Endothelial cell of umbilical vein (primary cell): ENCODE measurements at regions not wholly inside any gene's neighbourhood (a gene's known extent, or its start where the extent isn't known, plus 50 kb on each side); places are given as distances from the start of the nearest gene placed in this dataset.

Experiments
- BruUV-seq: library from RNA; stranded (reverse); fragments of 400-500 nt; replicated peaks from 2 replicates; lab custom pipeline; 2021; lab: Mats Ljungman, UMichigan
- CTCF ChIA-PET: fragments of 300-600, 350-600 bp; sonication (Branson Sonifier 250); formaldehyde crosslinking; loops from one replicate; lab custom pipeline; 2021; ENCODE audit warnings: antibody characterized with exemption, inconsistent platforms; lab: Charles Lee
- POLR2A ChIA-PET: fragments of 300-600, 350-600 bp; sonication (Branson Sonifier 250); formaldehyde crosslinking; loops from one replicate; lab custom pipeline; 2021; ENCODE audit warnings: antibody characterized with exemption, inconsistent platforms; lab: Charles Lee
- DNase-seq: peaks from one replicate; pipeline ENCODE4 v3.0.0-alpha.2; 2011; ENCODE audit warnings: low read depth, low spot score
- FAIRE-seq: peaks from 2 replicates; lab custom pipeline; 2011; peaks lifted over from hg19 to GRCh38; lab: Jason Lieb, UNC
- H2AFZ ChIP-seq: 2 replicates; pipeline ENCODE4 v1.6.0; 2012; ENCODE audit warnings: low read depth, low read length, control low read depth, inconsistent platforms
- H3K27ac ChIP-seq: 2 replicates; pipeline ENCODE4 v1.5.1; 2011; ENCODE audit warnings: low read depth, mild to moderate bottlenecking, control low read depth, low read length, moderate library complexity; ENCODE audit not compliant: insufficient read depth
- H3K27me3 ChIP-seq, 2 experiments: 2 replicates each; pipeline versions ENCODE4 v1.6.0 to v1.6.1; 2011; ENCODE audit warnings: low read length in 2 of 2, mixed read lengths in 1 of 2; ENCODE audit not compliant: control insufficient read depth in 2 of 2, insufficient read depth in 2 of 2
- H3K36me3 ChIP-seq, 2 experiments: 2 replicates in 1 of 2; 3 replicates in 1 of 2; pipeline ENCODE4 v1.5.1; 2011; ENCODE audit warnings: low read length in 2 of 2, mild to moderate bottlenecking in 1 of 2, moderate library complexity in 1 of 2; ENCODE audit not compliant: control insufficient read depth in 2 of 2, insufficient read depth in 2 of 2; ENCODE audit errors: extremely low read depth in 1 of 2
- H3K4me1 ChIP-seq: 3 replicates; pipeline ENCODE4 v1.5.1; 2011; ENCODE audit warnings: mild to moderate bottlenecking, low read length; ENCODE audit not compliant: control insufficient read depth, insufficient read depth; ENCODE audit errors: extremely low read depth
- H3K4me2 ChIP-seq: 2 replicates; pipeline ENCODE4 v1.6.1; 2011; ENCODE audit warnings: low read length, control low read depth, mixed read lengths; ENCODE audit not compliant: insufficient read depth
- H3K4me3 ChIP-seq, 3 experiments: fragments of 200-600 bp in 1 of 3; sonication (generic), shearing (Covaris generic) in 1 of 3; replicated peaks in 1 of 3; 2 replicates each; pipeline ENCODE4 v1.5.1; 2011 to 2016; ENCODE audit warnings: control low read depth in 3 of 3, low read length in 3 of 3, mild to moderate bottlenecking in 2 of 3, inconsistent platforms in 1 of 3, low read depth in 1 of 3, moderate library complexity in 1 of 3; ENCODE audit not compliant: insufficient read depth in 1 of 3
- H3K79me2 ChIP-seq: 2 replicates; pipeline ENCODE4 v1.6.0; 2012; ENCODE audit warnings: low read length, inconsistent platforms; ENCODE audit not compliant: control insufficient read depth, insufficient read depth
- H3K9ac ChIP-seq: replicated peaks from 2 replicates; pipeline ENCODE3; 2011; ENCODE audit warnings: low read length, control low read depth; ENCODE audit not compliant: insufficient read depth; ENCODE audit errors: extremely low read depth
- H3K9me1 ChIP-seq: replicated peaks from 3 replicates; pipeline ENCODE4 v1.6.0; 2011; ENCODE audit warnings: mild to moderate bottlenecking, low read length; ENCODE audit not compliant: control insufficient read depth, insufficient read depth; ENCODE audit errors: extremely low read depth
- H3K9me3 ChIP-seq: replicated peaks from 2 replicates; pipeline ENCODE4 v1.5.1; 2012; ENCODE audit warnings: low read length, inconsistent platforms; ENCODE audit not compliant: control insufficient read depth, insufficient read depth
- H4K20me1 ChIP-seq: replicated peaks from 2 replicates; pipeline ENCODE3; 2011; ENCODE audit warnings: mild to moderate bottlenecking, low read length; ENCODE audit not compliant: control insufficient read depth, insufficient read depth; ENCODE audit errors: extremely low read depth
- CTCF ChIP-seq, 2 donors: IDR thresholded peaks; 1 replicate in 1 of 2; 2 replicates in 1 of 2; pipeline ENCODE4 v1.5.1; 2011; ENCODE audit warnings: low read length in 2 of 2, mild to moderate bottlenecking in 2 of 2, moderate library complexity in 2 of 2, control low read depth in 1 of 2, inconsistent platforms in 1 of 2, low read depth in 1 of 2; ENCODE audit not compliant: insufficient read depth in 1 of 2; ENCODE audit errors: extremely low read depth in 1 of 2
- EZH2 ChIP-seq: IDR thresholded peaks from 2 replicates; pipeline ENCODE4 v1.6.1; 2012; ENCODE audit warnings: borderline replicate concordance, low read depth, mild to moderate bottlenecking, moderate library complexity, low read length, inconsistent platforms; ENCODE audit not compliant: severe bottlenecking
- FOS ChIP-seq: IDR thresholded peaks from 2 replicates; pipeline ENCODE4 v1.6.1; 2011; ENCODE audit warnings: mild to moderate bottlenecking, low read length, moderate library complexity, borderline replicate concordance; ENCODE audit not compliant: insufficient read depth
- GATA2 ChIP-seq: IDR thresholded peaks from 2 replicates; pipeline ENCODE4 v1.7.0; 2011; ENCODE audit warnings: low read depth, mild to moderate bottlenecking, moderate library complexity, mixed read lengths, low read length; ENCODE audit not compliant: insufficient read length, insufficient read depth
- JUN ChIP-seq: IDR thresholded peaks from 2 replicates; pipeline ENCODE4 v1.6.1; 2011; ENCODE audit warnings: borderline replicate concordance, low read depth; ENCODE audit not compliant: insufficient read length, insufficient read depth
- MAX ChIP-seq: IDR thresholded peaks from 2 replicates; pipeline ENCODE4 v1.6.1; 2011; ENCODE audit not compliant: insufficient read depth, insufficient read length
- MYC ChIP-seq: IDR thresholded peaks from one replicate; pipeline ENCODE4 v1.6.1; 2011; ENCODE audit warnings: mild to moderate bottlenecking, low read depth, low read length
- POLR2A ChIP-seq: IDR thresholded peaks from 2 replicates; pipeline ENCODE4 v1.6.1; 2012; ENCODE audit warnings: low read depth, mild to moderate bottlenecking, control low read depth, low read length
- POLR2AphosphoS5 ChIP-seq: IDR thresholded peaks from 2 replicates; pipeline ENCODE4 v1.6.1; 2012; ENCODE audit warnings: low read depth, mild to moderate bottlenecking, control low read depth, low read length, moderate library complexity; ENCODE audit not compliant: insufficient read depth
- dilution Hi-C: fragments of 300-500 bp; cut with MboI; formaldehyde crosslinking; loops from one replicate; pipeline ENCODE4 v1.15.0; 2019; ENCODE audit warnings: low sequenced_read_pairs; ENCODE audit not compliant: extremely low pct_ligation_motif_present
- intact Hi-C: fragments of 100-400 bp; cut with micrococcal nuclease; formaldehyde crosslinking; loops from one replicate; pipeline ENCODE4 v1.10.0; 2022

GRCh38 chr2:203603456-203604389, 68.6 kb upstream of the RAPH1 start:
- DNase-seq (no peak), FAIRE-seq (no peak)
- no peak overlapping the region for H3K9ac ChIP-seq
- CTCF ChIA-PET: no interaction called here
- no peaks in the 10 kb centered on the region for H3K9me1 ChIP-seq
- no peaks in the 10 kb centered on the region for H3K79me2 ChIP-seq
- TF ChIP-seq EZH2 (no peak), POLR2AphosphoS5 (no peak), JUN (no peak), POLR2A (no peak), MYC (no peak), GATA2 (no peak), CTCF (IDR thresholded peaks at IDR 0.05; ENCODE audit: extremely low read depth in 1 of 2, insufficient read depth in 1 of 2, low read depth in 1 of 2, low read length in 2 of 2) (no peak), FOS (no peak), MAX (no peak)
- H4K20me1 ChIP-seq: no peaks in the 10 kb centered on the region
- H3K4me3 ChIP-seq: no peak overlapping the region
- no peaks in the 10 kb centered on the region for H3K36me3 ChIP-seq
- no peaks in the 10 kb centered on the region for H3K9me3 ChIP-seq
- intact Hi-C loops (no loop called here), dilution Hi-C loops (no loop called here)
- no peaks in the 10 kb centered on the region for H3K27me3 ChIP-seq
- no peak overlapping the region for H2AFZ ChIP-seq
- no peak overlapping the region for H3K27ac ChIP-seq
- H3K4me1 ChIP-seq: no peaks in the 10 kb centered on the region
- POLR2A ChIA-PET: no interaction called here
- no TSS peak for BruUV-seq
- H3K4me2 ChIP-seq: no peak overlapping the region
